ENCODE measurements at regions not wholly inside any gene's neighbourhood (a gene's known extent, or its start where the extent isn't known, plus 50 kb on each side); places are given as distances from the start of the nearest gene placed in this dataset.

DNA sequence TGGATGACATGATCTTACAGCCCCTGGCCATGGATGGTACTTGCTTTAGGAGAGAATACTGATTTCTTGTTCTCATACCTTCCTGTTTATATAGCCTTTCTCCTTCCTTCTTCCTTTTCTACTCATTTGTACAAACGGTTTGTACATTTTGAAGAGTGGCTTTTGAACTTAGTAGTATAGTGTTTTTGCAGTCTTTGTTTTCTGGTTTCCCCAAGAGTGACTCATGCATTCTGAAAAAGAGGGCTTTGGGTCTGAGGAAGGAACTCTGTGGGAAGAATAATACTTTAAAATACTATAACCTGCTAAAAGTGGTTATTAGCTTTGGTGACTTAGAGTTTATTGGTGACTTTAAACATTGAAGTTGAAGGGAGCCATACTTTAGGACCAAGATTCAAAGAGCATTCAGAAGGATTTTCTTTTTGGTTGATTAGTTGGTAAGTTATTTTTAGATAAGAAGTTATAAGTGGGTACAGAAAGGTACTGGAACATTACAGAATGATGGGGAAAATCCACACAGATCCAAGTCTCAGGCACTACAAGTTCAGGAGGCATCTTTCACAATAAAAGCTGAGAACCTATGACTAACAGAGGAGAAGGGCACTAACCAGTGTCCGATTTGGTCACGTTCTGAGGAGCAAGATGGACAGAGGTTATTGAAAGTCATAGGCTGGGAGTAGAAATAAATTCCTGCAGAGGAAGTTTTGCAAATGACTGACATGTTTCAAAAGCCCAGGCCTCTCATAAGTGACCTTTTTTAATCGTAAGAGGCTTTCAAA, 369.6 kb upstream of the AZI2 start:
- no peak overlapping the region for H3K27ac ChIP-seq
- DNase-seq (ENCODE audit: low read depth, low spot score) = no peak

DNA sequence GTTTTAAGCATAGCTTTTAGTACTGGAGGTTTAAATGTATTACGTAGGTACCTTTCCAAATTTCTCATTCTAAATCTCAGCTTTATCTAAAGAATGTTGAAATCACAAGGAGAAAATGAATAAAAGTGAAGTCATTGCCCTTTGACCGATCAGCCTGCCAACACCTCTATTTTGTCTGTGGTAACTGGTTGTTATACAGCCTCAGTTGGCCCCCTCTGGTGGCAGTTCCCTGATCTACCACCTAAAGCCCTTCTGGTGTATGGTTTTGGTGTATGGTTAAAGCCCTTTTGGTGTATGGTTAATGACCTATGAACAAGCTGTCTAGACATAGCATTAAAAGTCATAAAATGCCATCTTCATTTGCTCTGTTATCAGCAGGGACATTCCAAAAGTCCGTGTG, 378.2 kb upstream of the AZI2 start:
- DNase-seq (ENCODE audit: low read depth, low spot score) = no peak
- H3K27ac ChIP-seq = no peak overlapping the region

DNA sequence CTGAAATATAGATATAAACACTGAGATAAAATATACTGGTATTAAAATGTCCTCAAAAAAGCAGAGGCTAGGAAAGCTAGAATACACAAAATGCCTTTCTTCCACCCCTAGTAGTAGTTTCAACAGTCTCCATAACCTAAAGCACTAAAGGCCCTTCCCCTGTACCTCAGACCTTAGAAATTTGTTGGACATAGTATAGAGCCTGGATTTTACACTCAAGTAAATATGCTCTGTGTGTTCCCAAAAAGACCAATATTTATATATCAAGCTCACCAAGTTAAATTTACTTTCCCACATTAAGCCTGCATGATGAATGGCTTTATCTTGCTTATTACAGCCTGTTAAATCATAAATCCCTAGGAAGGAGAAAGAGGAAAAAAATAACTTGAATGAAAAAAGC, 378.7 kb upstream of the AZI2 start:
- H3K27ac ChIP-seq = no peak overlapping the region
- no peak for DNase-seq (ENCODE audit: low read depth, low spot score)

DNA sequence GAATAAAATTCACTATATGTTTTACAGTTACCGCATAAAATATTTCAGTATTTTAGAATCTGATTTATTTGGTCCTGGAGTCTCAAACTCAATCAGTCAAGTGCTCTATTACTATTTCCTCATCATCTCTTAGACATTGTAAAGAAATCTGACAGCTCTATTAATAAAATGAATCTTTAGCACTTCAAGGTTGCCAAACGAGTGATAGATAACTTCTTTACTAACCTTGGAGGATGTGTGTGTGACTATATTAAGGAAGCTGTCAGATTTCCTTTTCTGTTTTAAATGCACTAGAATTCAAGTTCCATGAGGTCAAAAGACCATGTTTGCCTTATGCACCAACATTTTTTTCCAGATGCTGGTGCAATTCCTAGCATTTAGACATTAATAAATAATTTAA, 389.8 kb upstream of the AZI2 start:
- no peak for DNase-seq (ENCODE audit: low read depth, low spot score)

DNA sequence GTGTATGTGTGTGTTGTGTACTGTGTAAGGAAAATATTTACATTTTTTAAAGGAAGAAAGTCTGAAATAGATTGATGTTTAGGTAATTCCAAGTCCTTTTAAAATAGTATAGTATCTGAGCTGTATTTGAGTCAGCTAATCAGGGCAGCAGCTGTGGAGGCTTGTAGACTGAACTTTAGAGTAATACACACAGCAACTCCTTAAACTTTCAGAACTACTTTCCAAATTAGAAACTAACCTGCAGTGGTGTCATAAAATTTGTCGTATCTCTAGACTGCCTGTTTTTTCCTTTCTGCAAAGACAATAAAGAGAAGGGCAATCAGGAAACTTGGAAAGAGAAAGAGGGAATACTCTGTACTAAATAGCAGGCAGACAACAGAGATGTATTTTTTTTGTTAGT, 391.0 kb upstream of the AZI2 start:
- no peak for DNase-seq (ENCODE audit: low read depth, low spot score)
- no peak overlapping the region for H3K27ac ChIP-seq

More for the DNA sequence above, 389.8 kb upstream of the AZI2 start:
- no peak overlapping the region for H3K27ac ChIP-seq

DNA sequence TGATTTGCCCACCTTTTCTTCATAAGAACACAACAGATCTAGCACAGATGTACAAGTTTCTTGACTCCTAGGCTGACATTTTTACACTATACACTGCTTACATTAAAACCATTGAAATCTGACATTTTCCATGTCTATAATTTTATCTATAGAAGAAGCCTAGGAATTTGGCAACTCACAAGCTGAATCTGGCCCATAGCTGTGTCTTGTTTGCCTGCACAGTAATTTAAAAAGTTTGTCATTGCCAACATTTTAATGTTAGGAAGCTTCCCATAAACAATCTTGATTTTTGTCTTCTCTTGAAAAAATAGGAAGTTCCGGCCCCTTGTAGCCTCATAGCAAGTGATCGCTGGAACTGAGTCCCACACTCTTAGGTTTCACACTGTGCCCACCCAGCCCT, 394.6 kb upstream of the AZI2 start:
- H3K27ac ChIP-seq = no peak overlapping the region
- no peak for DNase-seq (ENCODE audit: low read depth, low spot score)

DNA sequence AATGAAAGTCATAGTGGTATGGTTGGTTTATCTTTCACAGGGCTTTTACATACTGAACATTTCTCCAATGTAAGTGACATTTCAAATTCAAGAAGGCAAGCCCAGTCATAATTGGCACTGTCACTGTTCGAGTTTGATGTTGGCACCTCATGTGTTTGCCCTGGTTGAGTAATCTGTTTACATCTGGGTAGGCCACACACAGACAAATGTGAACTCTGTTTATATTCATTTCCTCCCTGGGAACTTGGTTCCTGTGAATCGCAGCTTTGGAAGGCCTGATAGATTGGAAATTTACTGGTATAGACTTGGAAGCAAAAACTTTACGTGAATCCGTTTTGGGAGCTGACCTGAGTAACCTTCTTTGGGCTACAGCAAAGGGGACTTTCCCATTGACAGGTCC, 395.2 kb upstream of the AZI2 start:
- peak overlapping the region; percentile 10 for H3K27ac ChIP-seq
- peak; percentile 6 for DNase-seq (ENCODE audit: low read depth, low spot score)

DNA sequence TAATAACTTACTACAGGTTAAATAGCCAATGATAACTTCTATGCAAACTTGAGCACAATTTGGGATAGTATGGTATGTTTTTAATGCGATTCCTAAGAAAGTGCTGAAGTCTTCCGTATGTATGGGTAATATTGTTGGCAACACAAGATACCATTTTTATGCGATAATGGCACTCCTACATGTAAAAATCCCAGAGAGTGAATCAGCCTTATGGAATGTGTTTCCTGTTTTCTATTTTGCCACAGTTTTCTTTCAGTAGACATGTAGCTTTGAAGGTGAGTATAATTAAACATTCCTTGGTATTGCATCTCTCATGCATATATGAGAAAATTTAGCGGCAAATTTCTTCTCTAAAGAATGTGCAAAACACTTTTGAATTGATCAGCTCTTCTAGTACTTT, 396.8 kb upstream of the AZI2 start:
- H3K27ac ChIP-seq = no peak overlapping the region
- no peak for DNase-seq (ENCODE audit: low read depth, low spot score)

DNA sequence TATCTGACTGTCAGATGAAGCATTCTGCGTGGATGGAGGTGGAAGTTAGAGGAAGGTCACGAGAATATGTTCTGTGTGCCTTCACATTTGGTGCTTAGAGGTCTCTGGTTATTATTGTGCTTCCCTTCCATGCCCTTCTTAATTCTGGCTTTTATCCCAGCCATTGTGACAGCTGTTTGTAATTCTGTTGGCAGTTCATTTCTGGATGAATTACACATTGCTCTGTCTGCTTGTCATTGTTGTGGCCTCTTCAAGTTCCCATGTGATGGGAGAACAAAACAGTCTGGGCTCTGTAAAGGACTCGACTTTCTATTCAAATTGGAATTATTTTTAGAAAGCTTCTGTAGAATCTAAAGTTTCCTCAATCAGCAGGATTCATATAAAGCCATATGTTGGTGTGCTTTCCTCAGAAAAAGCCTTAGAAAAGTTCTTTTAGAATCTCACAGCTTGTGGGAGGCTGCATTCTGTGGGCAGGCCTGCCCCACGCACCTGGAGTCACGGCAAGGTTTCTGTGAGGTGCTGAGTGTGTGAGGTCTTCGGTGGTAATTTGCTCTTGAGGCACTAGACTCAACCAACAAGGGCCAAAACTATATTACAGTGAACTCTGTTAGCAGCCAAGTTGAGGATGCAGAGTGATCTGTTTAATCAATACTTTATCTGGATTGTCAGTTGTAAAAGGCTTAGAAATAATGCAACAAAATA, 397.4 kb upstream of the AZI2 start:
- no peak for DNase-seq (ENCODE audit: low read depth, low spot score)
- H3K27ac ChIP-seq = no peak overlapping the region

DNA sequence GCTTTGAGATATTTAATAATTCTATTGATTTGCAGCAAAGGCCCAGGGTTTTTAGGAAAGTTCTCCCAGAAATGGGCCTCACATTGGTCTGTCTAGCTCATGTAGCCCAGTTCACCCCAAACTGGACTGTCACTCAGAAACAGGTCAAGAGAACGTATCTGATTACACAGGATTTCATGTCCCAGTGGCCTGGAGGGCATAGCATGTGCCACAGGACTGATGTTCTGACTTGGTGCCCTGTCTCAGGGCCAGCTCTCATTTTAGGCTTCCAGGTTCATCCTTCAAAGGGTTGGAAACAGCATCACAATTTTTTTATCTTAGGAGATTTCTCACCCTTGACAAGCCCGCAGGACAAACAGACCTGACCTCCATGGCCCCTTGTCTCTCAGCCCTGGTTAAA, 398.4 kb upstream of the AZI2 start:
- DNase-seq (ENCODE audit: low read depth, low spot score) = no peak
- H3K27ac ChIP-seq = no peak overlapping the region

DNA sequence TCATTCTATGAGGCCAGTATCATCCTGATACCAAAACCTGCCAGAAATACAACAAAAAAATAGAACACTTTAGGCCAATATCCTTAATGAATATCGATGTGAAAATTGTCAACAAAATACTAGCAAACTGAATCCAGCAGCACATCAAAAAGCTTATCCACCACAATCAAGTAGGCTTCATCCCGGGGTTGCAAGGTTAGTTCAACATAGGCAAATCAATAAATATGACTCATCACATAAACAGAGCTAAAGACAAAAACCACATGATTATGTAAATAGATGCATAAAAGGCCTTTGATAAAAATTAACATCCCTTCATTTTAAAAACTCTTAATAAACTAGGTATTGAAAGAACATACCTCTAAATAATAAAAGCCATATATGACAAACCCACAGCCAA, 403.2 kb upstream of the AZI2 start:
- H3K27ac ChIP-seq = no peak overlapping the region
- DNase-seq (ENCODE audit: low read depth, low spot score) = no peak

DNA sequence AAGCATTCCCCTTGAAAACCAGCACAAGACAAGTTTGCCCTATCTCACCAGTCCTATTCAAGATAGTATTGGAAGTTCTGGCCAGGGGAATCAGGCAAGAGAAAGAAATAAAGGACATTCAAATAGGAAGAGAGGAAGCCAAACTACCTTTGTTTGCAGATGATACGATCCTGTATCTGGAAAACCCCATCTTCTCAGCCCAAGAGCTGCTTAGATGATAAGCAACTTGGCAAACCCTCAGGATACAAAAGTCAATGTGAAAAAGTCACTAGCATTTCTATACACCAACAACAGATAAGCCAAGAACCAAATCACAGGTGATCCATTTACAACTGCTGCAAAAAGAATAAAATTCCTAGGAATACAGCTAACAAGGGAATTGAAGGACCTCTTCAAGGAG, 403.7 kb upstream of the AZI2 start:
- no peak for DNase-seq (ENCODE audit: low read depth, low spot score)
- no peak overlapping the region for H3K27ac ChIP-seq

DNA sequence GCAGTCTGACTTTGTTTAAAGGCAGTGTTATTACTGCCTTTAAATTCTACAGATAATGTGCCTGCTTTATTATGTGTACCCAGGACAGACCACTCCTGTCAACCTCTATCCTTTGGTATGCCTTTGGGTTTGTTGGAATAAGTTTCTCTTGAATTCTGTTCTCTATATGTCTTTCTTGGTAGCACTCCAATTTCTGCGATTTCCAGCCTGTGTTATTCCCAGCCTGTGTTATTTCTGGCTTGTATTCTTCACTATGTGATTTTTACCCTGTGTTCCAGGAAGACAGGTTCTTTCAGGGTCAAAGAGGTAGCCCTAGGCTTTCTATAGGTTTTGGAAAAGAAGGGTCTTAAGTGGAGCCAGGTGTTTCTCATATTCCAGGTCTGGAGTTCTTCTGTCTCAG, 407.4 kb upstream of the AZI2 start:
- no peak overlapping the region for H3K27ac ChIP-seq
- no peak for DNase-seq (ENCODE audit: low read depth, low spot score)

DNA sequence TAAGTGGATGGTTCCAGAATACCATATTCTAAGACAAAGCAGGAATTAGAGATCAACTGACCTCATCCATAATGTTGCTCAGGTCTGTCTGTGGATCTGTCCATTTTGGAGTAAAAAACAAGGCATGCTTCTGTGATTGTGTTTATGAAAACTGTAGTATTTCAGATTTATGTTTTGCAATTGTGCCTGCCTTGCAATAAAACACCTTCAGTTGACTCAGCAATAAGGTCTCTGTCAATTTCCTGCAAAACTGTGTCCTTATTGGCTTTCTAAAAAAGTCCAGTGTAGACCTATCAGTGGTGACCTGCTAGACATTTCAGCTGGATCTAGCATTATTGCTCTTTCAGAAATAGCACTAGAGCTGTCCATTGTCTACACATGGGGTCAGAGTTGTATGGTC, 409.5 kb upstream of the AZI2 start:
- no peak for DNase-seq (ENCODE audit: low read depth, low spot score)
- no peak overlapping the region for H3K27ac ChIP-seq

DNA sequence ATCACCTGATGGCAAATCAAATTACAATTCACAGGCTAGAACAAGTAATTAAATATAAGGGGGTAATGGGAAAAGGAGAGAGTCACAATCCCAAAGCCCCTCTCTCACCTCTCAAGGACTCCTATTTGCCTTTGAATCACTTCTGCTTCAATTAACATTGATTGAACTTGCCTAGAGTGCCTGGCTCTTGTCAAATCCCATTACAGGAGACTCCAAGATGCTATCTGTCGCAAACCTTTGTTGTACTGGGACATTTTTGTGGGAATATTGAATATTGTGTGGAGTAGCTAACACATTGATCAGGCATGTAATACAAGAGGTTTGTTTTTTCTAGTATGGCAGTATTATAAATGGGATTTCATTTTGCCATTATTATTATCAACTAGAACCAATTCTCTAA, 412.8 kb upstream of the AZI2 start:
- no peak overlapping the region for H3K27ac ChIP-seq
- DNase-seq (ENCODE audit: low read depth, low spot score) = no peak

DNA sequence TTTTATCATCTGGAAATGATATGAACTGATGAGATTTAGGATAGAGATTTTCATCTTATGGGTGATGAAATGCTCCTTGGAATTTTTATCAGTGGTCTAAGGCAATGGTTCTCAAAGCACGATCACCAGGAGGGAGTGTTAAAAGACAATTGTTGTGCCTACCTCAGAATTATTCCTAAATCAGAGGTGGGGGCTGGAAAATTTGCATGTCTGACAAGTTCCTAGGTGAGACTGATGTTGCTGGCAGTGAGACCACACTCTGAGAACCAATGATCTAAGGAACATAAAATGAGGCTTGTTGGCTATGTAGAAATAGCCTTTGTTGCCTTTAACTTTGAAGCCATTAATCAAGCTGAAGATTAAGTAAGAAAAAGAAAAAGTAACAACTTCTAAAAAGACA, 416.6 kb upstream of the AZI2 start:
- H3K27ac ChIP-seq = no peak overlapping the region
- DNase-seq (ENCODE audit: low read depth, low spot score) = no peak

DNA sequence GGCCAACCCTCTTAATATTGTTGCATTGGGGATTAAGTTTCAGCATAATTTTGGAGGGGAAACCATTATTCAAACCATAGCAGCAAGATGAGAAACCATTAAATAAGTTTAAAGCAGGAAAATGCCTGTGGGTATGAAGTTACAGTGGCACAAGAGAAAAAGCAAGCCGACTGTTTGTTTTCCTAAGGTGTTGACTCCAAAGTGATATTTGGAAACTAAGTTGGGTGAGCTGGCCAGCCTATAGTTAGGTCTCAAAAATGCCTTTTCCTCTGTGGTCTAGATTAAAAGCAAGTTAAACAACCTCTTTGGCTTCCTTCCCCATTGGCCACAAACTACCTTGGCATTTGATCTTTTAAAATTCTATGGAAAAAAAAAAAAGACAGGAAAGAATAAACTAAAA, 419.8 kb upstream of the AZI2 start:
- H3K27ac ChIP-seq = no peak overlapping the region
- DNase-seq (ENCODE audit: low read depth, low spot score) = no peak

DNA sequence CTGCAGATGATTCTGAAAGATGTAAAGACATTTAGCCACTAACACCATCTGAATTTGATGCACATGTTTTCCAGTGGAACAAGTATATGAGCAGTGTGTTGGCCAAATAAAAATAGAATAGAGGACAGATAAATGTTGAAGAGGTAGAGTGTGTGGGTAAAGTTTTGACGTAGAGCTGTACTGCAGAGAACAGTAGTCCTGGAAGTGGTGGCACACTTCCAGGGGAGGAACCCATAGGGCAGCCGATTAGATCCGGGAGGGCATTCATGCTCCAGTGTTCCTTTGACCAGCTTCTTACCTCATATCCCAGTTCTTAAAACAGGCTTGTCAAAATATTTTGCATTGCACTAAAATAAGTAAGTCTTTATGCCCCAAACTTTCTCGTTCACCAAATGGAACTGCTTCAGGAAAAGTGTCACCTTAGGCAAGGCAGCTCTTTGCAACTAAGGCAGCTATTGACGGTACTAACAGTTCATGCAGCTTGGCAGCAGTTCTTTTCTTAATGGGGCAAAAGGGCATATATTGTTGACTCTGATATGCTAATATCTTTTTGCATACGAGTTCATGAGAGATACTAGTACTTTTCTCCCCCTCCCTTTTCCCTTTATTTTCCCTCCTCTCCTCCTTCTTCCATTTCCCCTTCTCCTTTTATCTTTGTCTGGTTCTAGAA, 429.3 kb upstream of the AZI2 start:
- no peak overlapping the region for H3K27ac ChIP-seq
- DNase-seq (ENCODE audit: low read depth, low spot score) = no peak

DNA sequence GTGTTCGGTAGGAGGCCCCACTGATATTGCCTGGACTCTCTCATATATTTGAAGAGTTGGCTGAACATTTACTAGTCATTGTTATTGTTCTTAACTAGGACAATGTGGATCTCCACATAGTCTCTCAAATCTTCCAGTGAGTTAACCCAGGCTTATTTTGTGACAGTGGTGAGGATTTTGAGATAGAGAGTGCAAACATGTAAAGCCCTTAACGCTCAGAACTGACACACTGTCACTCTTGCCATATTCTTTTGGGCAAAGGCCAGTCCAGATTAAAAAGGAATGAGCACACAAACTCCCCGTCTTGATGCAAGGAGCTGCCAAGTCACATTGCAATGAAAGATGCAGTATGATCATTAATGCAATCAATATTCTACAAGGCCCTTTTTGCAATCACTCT, 431.9 kb upstream of the AZI2 start:
- H3K27ac ChIP-seq = no peak overlapping the region
- DNase-seq (ENCODE audit: low read depth, low spot score) = no peak

DNA sequence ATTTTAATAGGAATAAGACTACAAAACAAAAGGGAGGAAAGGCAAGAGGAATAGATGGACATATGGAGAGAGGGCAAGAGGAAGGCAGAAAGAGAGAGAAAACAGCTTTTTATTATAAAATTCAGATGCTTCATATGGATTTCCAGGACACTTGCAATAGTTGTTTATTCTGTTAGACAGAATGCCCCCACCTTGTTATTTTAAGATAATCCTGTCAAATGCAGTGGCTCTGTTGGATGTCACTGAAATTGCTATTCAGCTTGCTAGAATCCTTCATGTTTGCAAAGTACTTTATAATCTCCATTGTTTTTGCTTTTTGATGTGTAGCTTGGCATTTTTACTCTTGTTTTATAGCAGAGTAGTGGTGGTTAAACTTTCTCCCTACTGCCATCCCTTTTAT, 432.4 kb upstream of the AZI2 start:
- no peak for DNase-seq (ENCODE audit: low read depth, low spot score)
- no peak overlapping the region for H3K27ac ChIP-seq

DNA sequence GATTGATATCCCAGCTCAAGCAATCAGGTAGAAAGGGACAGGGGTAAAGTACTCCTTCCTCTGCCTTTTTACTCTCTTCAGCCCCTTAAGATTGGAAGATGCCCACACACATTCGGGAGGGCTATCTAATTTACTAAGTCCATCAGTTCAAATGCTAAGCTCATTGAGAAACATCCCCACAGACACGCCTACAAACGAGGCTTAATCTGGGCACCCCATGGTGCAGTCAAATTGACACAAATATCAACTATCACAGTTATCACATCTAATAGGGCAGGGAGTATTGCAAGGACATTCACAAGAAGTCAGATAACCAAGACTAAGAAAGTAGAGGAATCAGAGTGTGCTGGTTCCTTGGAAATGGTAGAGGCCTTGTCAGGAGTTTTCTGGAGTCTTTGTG, 437.8 kb upstream of the AZI2 start:
- no peak for DNase-seq (ENCODE audit: low read depth, low spot score)
- no peak overlapping the region for H3K27ac ChIP-seq

DNA sequence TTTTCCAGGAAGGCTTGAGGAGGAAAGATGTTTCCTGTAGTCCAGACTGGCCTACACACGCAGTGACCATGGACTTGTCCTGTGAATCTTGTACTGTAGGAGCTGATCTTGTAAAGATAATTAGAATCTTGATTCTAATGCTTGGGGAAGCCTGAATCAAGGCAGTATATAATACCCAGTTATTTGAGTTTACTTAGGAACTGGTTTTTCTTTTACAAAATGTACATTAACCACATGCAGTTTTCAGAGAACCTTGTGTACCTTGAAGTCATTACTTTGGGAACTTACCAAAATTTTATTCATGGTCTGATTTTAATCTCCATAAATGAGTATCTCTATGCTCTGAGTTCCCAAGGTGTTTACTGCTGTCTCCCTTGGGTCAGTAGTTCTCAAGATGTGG, 439.9 kb upstream of the AZI2 start:
- no peak overlapping the region for H3K27ac ChIP-seq
- no peak for DNase-seq (ENCODE audit: low read depth, low spot score)
